ENCODE measurements at regions not wholly inside any gene's neighbourhood (a gene's known extent, or its start where the extent isn't known, plus 50 kb on each side); places are given as distances from the start of the nearest gene placed in this dataset.

GRCh38 chr2:207226243-207226642 is 60.5 kb upstream of the KLF7 start:
- TF ChIP-seq, protein P1, sequence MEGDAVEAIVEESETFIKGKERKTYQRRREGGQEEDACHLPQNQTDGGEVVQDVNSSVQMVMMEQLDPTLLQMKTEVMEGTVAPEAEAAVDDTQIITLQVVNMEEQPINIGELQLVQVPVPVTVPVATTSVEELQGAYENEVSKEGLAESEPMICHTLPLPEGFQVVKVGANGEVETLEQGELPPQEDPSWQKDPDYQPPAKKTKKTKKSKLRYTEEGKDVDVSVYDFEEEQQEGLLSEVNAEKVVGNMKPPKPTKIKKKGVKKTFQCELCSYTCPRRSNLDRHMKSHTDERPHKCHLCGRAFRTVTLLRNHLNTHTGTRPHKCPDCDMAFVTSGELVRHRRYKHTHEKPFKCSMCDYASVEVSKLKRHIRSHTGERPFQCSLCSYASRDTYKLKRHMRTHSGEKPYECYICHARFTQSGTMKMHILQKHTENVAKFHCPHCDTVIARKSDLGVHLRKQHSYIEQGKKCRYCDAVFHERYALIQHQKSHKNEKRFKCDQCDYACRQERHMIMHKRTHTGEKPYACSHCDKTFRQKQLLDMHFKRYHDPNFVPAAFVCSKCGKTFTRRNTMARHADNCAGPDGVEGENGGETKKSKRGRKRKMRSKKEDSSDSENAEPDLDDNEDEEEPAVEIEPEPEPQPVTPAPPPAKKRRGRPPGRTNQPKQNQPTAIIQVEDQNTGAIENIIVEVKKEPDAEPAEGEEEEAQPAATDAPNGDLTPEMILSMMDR (IDR thresholded peaks at IDR 0.05; ENCODE audit: poor library complexity, severe bottlenecking): no peak
- TF ChIP-seq EZH2 (IDR thresholded peaks at IDR 0.05; ENCODE audit: borderline replicate concordance, insufficient read depth, low read length, poor library complexity, severe bottlenecking) (no peak), EP300 (conservative IDR thresholded peaks at IDR 0.05; ENCODE audit: poor library complexity, severe bottlenecking) (no peak), RAD21 (conservative IDR thresholded peaks at IDR 0.05) (no peak)
